MM.1S (cell line): ENCODE measurements at regions not wholly inside any gene's neighbourhood (a gene's known extent, or its start where the extent isn't known, plus 50 kb on each side); places are given as distances from the start of the nearest gene placed in this dataset.

Source experiments
- EZH2phosphoT487 ChIP-seq: fragments of 300-600 bp; sonication (generic); IDR thresholded peaks from 2 replicates; pipeline ENCODE4 v1.6.1; 2018; ENCODE audit warnings: antibody characterized with exemption, low read length
- TF ChIP-seq, protein P1 (sequence below): fragments of 300-600 bp; sonication (generic); IDR thresholded peaks from 2 replicates; pipeline ENCODE4 v1.5.1; 2016; ENCODE audit warnings: antibody characterized with exemption, low read length, mixed read lengths

DNA sequence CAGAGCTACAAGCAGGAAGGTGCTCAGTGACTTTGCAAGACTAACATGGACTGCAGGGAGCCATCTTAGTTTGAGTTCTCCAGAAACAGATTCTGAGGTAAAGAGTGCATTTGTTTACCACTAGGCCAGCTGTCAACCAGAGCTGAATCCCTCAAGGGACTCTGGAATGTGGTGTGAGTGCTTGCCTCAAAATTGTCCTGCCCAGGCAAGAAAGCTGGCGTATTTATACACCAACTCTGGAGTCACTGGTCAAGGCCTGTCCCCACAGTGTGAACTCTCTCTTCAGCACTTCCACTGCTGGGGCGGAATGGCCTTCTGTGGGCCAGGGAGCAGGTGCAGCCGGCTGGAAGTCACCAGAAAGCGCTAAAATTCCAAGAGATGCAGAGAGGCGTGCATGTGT, 139.2 kb upstream of the TBCA start:
- TF ChIP-seq, protein P1, sequence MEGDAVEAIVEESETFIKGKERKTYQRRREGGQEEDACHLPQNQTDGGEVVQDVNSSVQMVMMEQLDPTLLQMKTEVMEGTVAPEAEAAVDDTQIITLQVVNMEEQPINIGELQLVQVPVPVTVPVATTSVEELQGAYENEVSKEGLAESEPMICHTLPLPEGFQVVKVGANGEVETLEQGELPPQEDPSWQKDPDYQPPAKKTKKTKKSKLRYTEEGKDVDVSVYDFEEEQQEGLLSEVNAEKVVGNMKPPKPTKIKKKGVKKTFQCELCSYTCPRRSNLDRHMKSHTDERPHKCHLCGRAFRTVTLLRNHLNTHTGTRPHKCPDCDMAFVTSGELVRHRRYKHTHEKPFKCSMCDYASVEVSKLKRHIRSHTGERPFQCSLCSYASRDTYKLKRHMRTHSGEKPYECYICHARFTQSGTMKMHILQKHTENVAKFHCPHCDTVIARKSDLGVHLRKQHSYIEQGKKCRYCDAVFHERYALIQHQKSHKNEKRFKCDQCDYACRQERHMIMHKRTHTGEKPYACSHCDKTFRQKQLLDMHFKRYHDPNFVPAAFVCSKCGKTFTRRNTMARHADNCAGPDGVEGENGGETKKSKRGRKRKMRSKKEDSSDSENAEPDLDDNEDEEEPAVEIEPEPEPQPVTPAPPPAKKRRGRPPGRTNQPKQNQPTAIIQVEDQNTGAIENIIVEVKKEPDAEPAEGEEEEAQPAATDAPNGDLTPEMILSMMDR = no peak
- no peak for TF ChIP-seq EZH2phosphoT487
